GF-D8 (cell line): ENCODE measurements at regions not wholly inside any gene's neighbourhood (a gene's known extent, or its start where the extent isn't known, plus 50 kb on each side); places are given as distances from the start of the nearest gene placed in this dataset.
"Not testable (repeated sequence)": the region's sequence is repeated elsewhere in the genome, so short reads cannot be mapped to it uniquely, and the experiment has no call there.

Experiments used
- DNase-seq: peaks from one replicate; lab custom pipeline; 2025; lab: John Stamatoyannopoulos, UW

GRCh38 chrX:22534643-22535042 lies 261.9 kb downstream of the CBLL2 start:
- no peak for DNase-seq

GRCh38 chrX:22536746-22537304 lies 264.1 kb downstream of the CBLL2 start:
- DNase-seq: no peak

- DNase-seq: no peak
Observed at GRCh38 chrX:22538580-22538979, 265.9 kb downstream of the CBLL2 start.

GRCh38 chrX:22541926-22542325 lies 269.2 kb downstream of the CBLL2 start:
- no peak for DNase-seq

GRCh38 chrX:22542641-22543040 lies 269.9 kb downstream of the CBLL2 start:
- no peak for DNase-seq

- DNase-seq: no peak
Observed at GRCh38 chrX:22559506-22559905, 286.8 kb downstream of the CBLL2 start.

- DNase-seq: no peak
Observed at GRCh38 chrX:22575161-22575845, 302.6 kb downstream of the CBLL2 start.

GRCh38 chrX:22577181-22577580 lies 304.5 kb downstream of the CBLL2 start:
- DNase-seq: no peak

- DNase-seq: no peak
Observed at GRCh38 chrX:22585831-22586230, 313.1 kb downstream of the CBLL2 start.

- no peak for DNase-seq
Observed at GRCh38 chrX:22589845-22590244, 317.1 kb downstream of the CBLL2 start.

GRCh38 chrX:22594766-22595165 lies 322.1 kb downstream of the CBLL2 start:
- DNase-seq: no peak

GRCh38 chrX:22603060-22603459 lies 330.3 kb downstream of the CBLL2 start:
- DNase-seq: no peak

GRCh38 chrX:22609452-22609851 lies 336.7 kb downstream of the CBLL2 start:
- not testable (repeated sequence) for DNase-seq

GRCh38 chrX:22616867-22617266 lies 344.2 kb downstream of the CBLL2 start:
- no peak for DNase-seq

- DNase-seq: no peak
Observed at GRCh38 chrX:22627576-22627975, 354.9 kb downstream of the CBLL2 start.

GRCh38 chrX:22628275-22628674 lies 355.6 kb downstream of the CBLL2 start:
- no peak for DNase-seq

- DNase-seq: no peak
Observed at GRCh38 chrX:22629105-22629725, 356.5 kb downstream of the CBLL2 start.

GRCh38 chrX:22634083-22634482 lies 361.4 kb downstream of the CBLL2 start:
- DNase-seq: no peak

- DNase-seq: no peak
Observed at GRCh38 chrX:22634751-22635150, 362.0 kb downstream of the CBLL2 start.

GRCh38 chrX:22648281-22648680 lies 351.5 kb upstream of the DDX53 start:
- DNase-seq: no peak

GRCh38 chrX:22650691-22651090 lies 349.1 kb upstream of the DDX53 start:
- no peak for DNase-seq

- DNase-seq: no peak
Observed at GRCh38 chrX:22652596-22652995, 347.2 kb upstream of the DDX53 start.

GRCh38 chrX:22660756-22661155 lies 339.0 kb upstream of the DDX53 start:
- no peak for DNase-seq

- no peak for DNase-seq
Observed at GRCh38 chrX:22662776-22663175, 337.0 kb upstream of the DDX53 start.
